ENCODE measurements at regions not wholly inside any gene's neighbourhood (a gene's known extent, or its start where the extent isn't known, plus 50 kb on each side); places are given as distances from the start of the nearest gene placed in this dataset.

DNA sequence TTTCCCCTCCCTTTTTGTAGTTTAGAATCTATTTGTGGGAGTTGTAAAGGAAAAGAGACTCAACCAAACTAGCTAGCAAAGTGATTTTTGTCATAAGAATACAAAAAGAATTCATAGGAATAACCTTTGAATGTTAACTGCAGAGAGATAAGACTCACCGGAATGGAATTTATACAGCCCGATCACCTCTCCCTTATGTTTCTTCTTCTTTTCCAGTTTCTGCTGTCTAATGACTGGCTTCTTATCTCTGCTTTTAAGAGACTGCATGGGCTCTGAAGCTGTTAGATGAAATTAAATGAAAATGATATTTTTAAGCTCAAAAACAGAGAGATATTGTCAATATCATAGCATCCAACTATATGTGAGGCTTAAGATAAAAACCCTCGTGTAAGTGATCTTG, 1095.9 kb downstream of the REEP3 start:
- TF ChIP-seq EZH2 (IDR thresholded peaks at IDR 0.05; ENCODE audit: borderline replicate concordance), result no peak
- TF ChIP-seq, protein P1, sequence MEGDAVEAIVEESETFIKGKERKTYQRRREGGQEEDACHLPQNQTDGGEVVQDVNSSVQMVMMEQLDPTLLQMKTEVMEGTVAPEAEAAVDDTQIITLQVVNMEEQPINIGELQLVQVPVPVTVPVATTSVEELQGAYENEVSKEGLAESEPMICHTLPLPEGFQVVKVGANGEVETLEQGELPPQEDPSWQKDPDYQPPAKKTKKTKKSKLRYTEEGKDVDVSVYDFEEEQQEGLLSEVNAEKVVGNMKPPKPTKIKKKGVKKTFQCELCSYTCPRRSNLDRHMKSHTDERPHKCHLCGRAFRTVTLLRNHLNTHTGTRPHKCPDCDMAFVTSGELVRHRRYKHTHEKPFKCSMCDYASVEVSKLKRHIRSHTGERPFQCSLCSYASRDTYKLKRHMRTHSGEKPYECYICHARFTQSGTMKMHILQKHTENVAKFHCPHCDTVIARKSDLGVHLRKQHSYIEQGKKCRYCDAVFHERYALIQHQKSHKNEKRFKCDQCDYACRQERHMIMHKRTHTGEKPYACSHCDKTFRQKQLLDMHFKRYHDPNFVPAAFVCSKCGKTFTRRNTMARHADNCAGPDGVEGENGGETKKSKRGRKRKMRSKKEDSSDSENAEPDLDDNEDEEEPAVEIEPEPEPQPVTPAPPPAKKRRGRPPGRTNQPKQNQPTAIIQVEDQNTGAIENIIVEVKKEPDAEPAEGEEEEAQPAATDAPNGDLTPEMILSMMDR (IDR thresholded peaks at IDR 0.05; ENCODE audit: poor library complexity), result no peak

Data from hepatocyte (in vitro differentiated cells).